ENCODE measurements at regions not wholly inside any gene's neighbourhood (a gene's known extent, or its start where the extent isn't known, plus 50 kb on each side); places are given as distances from the start of the nearest gene placed in this dataset.

DNA sequence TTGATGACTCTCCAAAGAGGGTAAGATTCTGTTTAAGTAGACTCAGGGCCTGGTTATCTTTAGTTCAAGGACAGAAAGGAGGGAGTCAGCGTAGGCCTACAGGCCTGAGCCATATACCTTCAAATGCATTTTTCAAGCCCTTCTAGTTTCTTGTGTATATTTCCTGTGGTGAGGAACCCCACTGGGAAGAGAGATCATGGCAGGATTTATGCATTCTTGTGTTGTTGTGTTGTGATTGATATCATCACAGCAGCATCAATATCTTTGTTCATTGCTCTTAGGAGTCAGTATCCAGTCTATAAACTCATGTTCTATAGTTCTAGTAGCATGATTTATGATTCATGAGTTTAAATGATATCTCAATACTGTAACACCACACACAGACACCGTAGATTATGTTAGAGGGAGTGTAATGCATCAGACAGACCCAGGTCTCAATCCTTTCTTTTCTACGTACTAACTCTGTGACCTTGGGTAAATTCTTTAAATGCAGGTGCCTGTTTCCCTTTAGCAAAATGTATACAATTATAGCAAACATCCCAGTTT lies 427.5 kb downstream of the PDCD6IP start:
- no peak for TF ChIP-seq POLR2A (IDR thresholded peaks at IDR 0.05)
- TF ChIP-seq EP300 (IDR thresholded peaks at IDR 0.05): no peak

Measured in tibial nerve (tissue), 3 donors.